Stromal cell of bone marrow (primary cell): ENCODE measurements at regions not wholly inside any gene's neighbourhood (a gene's known extent, or its start where the extent isn't known, plus 50 kb on each side); places are given as distances from the start of the nearest gene placed in this dataset.
"Not testable (repeated sequence)": the region's sequence is repeated elsewhere in the genome, so short reads cannot be mapped to it uniquely, and the experiment has no call there.

Experiments used
- DNase-seq: peaks from one replicate; pipeline ENCODE4 v3.0.0-alpha.2; 2012; ENCODE audit warnings: low read depth

DNA sequence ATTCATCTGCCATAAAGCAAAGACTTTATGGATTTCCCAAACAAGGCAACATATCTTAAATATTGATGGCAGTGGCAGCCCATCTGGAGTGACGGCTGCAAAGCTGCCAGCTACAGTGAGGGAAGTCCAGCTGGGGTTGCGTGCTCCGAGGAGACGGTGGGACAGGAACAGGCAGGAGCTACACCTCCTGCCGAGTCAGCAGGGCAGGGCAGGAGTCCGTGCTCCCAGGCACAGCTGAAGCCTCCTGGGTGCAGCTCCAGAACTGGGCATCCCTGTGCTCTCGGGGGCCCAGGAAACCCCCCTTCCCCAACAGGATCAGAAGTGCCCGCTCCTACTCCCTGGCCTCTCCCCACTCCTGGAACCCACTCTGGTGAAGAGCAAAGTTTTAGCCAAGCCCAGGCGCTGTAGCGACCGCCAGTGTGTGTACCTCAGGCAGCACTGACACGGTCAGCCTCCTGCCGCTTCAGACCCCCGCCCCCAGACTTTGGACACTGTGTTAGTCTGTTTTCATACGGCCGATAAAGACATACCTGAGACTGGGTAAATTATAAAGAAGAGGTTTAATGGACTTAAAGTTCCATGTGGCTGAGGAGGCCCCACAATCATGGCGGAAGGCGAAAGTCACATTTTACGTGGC lies 556.4 kb upstream of the CCDC54 start:
- DNase-seq = no peak

- no peak for DNase-seq
Measured at GRCh38 chr3:106821801-106822200, 555.4 kb upstream of the CCDC54 start.

- no peak for DNase-seq
Measured at GRCh38 chr3:106822204-106822603, 555.0 kb upstream of the CCDC54 start.

- DNase-seq = no peak
Measured at GRCh38 chr3:106823701-106824100, 553.5 kb upstream of the CCDC54 start.

- peak; percentile 60 for DNase-seq
Measured at GRCh38 chr3:106824856-106825255, 552.4 kb upstream of the CCDC54 start.

GRCh38 chr3:106825962-106826605 lies 551.2 kb upstream of the CCDC54 start:
- DNase-seq = peak; percentile 68

DNA sequence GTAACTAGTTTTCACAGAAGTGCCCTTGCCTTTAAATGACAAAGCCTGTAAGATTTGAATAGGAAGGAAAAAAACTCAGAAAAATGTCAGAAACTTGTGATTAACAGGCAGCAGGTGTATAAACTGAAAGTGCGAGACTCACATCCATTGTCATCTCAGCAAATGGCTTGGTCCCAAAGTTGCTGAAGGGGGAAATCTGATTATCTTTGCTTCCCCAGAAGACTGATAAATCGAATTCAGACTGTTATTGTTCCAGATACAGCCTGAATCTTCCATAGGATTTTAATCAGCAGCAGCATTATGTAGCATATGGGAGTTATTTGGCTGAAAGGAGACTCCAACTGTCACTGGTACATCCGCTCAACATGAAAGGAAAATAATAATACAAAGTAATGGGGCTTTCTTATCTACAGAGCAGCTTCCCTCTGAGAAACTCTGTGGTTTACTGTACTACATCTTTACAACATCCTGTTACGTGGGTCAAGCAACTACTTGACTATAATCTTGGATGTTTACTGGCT lies 550.4 kb upstream of the CCDC54 start:
- DNase-seq = no peak

- no peak for DNase-seq
Measured at GRCh38 chr3:106827515-106828213, 549.6 kb upstream of the CCDC54 start.

DNA sequence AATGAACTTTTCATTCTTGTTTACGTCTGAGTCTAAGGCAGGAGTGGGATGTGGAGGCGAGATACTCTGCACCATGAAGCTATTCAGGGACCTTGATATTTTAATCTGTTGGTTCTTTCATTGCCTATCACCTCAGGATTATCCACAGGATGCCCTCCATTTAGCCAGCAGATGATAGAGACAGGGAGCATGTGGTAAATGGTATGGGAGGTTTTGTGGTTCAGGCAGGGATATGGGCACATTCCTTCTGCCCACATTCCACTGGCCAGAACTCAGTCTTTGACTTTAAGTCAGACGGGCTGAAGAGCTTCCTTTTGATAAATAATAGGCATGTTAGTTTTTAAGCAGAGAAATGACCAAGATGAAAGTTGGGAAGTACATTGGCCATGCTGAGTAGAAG lies 548.0 kb upstream of the CCDC54 start:
- no peak for DNase-seq

DNA sequence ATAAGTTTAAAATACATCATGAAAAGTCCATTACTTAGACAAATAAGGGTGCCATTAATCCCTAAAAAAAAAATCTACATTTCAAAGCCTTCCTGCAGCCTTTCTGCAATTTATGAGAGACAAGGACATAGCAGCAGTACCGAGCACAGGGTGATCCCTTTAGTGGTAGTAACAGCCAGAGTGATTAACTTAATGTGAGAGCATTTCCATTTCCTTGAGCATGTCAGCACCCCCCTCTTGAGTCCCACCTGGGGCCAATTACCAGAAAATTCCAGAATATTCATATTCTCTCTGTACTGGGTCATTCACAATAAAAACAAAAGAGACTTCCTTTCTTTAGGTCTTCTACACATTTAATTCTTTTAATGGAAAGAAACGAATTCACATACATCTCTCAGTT lies 546.9 kb upstream of the CCDC54 start:
- DNase-seq = no peak

- DNase-seq = no peak
Measured at GRCh38 chr3:106836906-106837305, 540.3 kb upstream of the CCDC54 start.

- no peak for DNase-seq
Measured at GRCh38 chr3:106837616-106838015, 539.6 kb upstream of the CCDC54 start.

DNA sequence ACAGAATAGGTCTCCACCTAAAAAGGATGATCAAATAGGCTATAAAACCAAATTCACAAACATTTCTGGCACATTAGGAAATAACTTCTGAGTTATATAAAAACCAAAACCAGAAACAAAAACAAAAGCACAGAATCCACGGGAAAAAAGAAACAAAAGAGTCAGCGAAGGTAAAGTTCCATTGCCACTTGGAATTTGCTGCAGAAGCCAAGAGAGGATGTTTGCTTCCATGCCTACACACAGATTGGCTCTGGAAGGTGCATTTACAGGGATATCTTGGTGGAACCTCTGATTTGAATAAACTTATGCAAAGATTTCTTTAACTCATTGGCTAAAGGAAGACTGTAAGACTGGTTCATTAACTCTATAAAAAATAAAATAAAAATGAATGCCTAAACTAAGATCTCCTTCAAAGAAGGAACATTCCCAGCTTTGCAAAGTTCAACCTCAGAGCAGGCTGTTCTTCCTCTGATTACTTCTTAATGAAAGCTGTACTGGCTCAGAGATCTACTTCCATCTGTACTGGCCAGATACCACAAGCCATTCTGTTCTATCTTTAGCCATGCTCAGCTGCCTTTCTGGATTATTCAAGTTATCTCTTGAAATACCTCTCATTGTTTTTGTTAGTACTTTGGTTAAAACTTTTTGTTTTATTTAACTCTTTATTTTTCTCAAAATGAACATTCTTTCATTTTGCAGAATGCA lies 537.5 kb upstream of the CCDC54 start:
- no peak for DNase-seq

- no peak for DNase-seq
Measured at GRCh38 chr3:106840319-106840718, 536.9 kb upstream of the CCDC54 start.

DNA sequence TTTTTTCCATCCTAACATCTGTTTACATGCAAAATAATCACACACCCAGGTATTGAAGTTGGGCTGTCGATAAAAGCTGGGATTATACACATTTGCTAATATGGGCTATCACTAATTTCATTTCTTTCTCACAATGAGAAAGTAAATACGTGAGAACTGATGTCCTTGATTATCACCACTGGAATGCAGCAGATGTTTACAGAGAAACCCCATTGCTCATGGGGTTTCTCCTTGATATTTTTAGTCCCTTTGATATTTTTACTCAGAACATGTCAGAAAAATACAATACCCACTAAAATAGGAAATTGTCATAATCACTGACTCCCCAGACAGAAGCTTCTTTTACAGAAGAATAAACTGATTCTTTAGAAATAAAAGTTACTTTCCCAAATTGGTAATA lies 535.1 kb upstream of the CCDC54 start:
- DNase-seq = no peak

DNA sequence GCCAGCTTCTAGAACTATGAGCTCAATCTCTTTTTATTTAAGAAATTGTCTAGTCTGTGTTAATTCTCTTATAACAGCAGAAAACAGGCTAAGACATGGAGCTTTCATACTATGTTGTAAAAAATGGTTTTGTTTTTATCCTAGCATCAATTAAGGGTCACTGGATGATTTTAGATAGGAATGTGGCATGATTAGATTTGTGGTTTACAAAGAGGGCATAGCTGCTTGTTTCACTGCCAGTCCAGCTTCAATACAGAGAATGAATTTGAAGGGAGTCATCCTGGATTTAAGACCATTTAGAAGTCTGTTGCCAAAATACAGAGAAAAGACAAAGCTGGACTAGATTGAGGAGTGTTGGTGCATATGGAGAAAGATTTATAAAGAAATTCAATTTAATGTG lies 532.6 kb upstream of the CCDC54 start:
- DNase-seq = no peak

- no peak for DNase-seq
Measured at GRCh38 chr3:106848099-106848498, 529.1 kb upstream of the CCDC54 start.

GRCh38 chr3:106850437-106850836 lies 526.8 kb upstream of the CCDC54 start:
- DNase-seq = peak; percentile 60

DNA sequence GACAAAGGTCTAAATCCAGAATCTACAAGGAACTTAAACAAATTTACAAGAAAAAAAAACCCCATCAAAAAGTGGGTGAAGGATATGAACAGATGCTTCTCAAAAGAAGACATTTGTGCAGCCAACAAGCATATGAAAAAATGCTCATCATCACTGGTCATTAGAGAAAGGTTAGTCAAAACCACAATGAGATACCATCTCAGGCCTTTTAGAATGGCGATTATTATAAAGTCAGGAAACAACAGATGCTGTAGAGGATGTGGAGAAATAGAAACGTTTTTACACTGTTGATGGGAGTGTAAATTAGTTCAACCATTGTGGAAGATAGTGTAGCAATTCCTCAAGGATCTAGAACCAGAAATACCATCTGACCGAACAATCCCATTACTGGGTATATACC lies 518.9 kb upstream of the CCDC54 start:
- DNase-seq = not testable (repeated sequence)

- no peak for DNase-seq
Measured at GRCh38 chr3:106860182-106860581, 517.1 kb upstream of the CCDC54 start.

- peak; percentile 55 for DNase-seq
Measured at GRCh38 chr3:106862067-106862466, 515.2 kb upstream of the CCDC54 start.

DNA sequence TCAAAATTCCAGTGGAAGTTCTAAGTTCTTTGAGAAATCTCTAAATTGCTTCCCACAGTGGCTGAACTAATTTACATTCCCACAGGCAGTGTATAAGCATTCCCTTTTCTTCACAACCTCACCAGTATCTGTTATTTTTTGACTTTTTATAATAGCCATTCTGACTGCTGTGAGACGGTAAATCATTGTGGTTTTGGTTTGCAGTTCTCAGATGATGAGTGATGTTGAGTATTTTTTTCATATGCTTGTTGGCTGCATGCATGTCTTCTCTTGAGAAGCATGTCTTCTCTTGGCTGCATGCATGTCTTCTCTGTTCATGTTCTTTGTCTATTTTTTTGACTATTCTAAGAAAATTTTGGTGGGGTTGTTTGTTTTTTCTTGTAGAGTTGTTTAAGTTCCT lies 499.6 kb upstream of the CCDC54 start:
- DNase-seq = peak; percentile 3

DNA sequence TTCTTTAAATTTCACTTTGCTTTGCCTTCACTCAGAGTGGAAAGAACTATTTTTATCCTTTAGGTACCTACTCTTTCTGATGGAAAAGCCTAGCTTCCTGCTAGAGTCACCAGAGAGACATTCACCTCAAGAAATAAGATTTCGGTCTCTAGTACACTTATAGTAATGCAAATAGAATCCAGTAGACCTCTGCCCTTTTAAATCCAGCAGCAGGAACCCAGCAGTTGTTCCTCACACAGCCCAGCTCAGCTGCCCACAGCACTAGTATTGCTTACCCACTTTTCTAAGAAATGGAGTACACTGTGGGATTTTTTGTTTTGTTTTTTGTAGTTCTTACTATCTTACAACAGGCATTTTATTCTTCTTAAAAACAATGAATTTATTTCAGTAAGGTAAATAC lies 497.0 kb upstream of the CCDC54 start:
- DNase-seq = no peak
